K562 (cell line): ENCODE measurements at regions not wholly inside any gene's neighbourhood (a gene's known extent, or its start where the extent isn't known, plus 50 kb on each side); places are given as distances from the start of the nearest gene placed in this dataset.

Experiments used
- ATAC-seq: fragments of 200-7000 bp; cut with Tn5 transposase; 3 replicates; pipeline ENCODE4 v1.9.1; 2020; ENCODE audit warnings: moderate library complexity
- BruUV-seq: library from RNA; stranded (reverse); fragments of 400-500 nt; replicated peaks from 2 replicates; lab custom pipeline; 2021; lab: Mats Ljungman, UMichigan
- CTCF ChIA-PET: fragments of 300-600 bp; formaldehyde crosslinking; extraction: SDS; loops from one replicate; lab custom pipeline; 2021; ENCODE audit warnings: low intra/inter-chr PET ratio; lab: Yijun Ruan, JAX
- POLR2A ChIA-PET: fragments of 300-600, 350-650 bp; sonication (Branson Sonifier 250); formaldehyde crosslinking; extraction: SDS; loops from one replicate; lab custom pipeline; 2021; ENCODE audit warnings: antibody characterized with exemption, inconsistent platforms; lab: Yijun Ruan, JAX
- DNase-seq, 4 experiments: peaks; one replicate each; pipeline versions ENCODE4 v3.0.0 to v3.0.0-alpha.2; 2011 to 2018; ENCODE audit warnings: low spot score in 3 of 4, mixed read lengths in 3 of 4; ENCODE audit errors: extremely low read depth in 1 of 4
- FAIRE-seq: peaks from 2 replicates; lab custom pipeline; 2011; peaks lifted over from hg19 to GRCh38; lab: Jason Lieb, UNC
- H2AFZ ChIP-seq: 2 replicates; pipeline ENCODE4 v1.6.0; 2011; ENCODE audit warnings: low read depth, low read length, control low read depth, inconsistent platforms
- H3K27ac ChIP-seq: fragments of 200-600 bp; 3 replicates; pipeline ENCODE4 v1.8.0; 2011; ENCODE audit warnings: low read depth, mild to moderate bottlenecking, control low read depth, inconsistent platforms, low read length, moderate library complexity, mixed read lengths; ENCODE audit errors: extremely low read depth
- H3K27me3 ChIP-seq, 2 experiments: fragments of 300-600 bp in 1 of 2; 2 replicates in 1 of 2; 3 replicates in 1 of 2; pipeline versions ENCODE4 v1.6.0 to v1.8.0; 2011; ENCODE audit warnings: inconsistent platforms in 2 of 2, low read length in 2 of 2, mild to moderate bottlenecking in 1 of 2, mixed read lengths in 1 of 2, moderate library complexity in 1 of 2; ENCODE audit not compliant: control insufficient read depth in 2 of 2, insufficient read depth in 2 of 2
- H3K36me3 ChIP-seq: fragments of 300-600 bp; 3 replicates; pipeline ENCODE4 v1.8.0; 2011; ENCODE audit warnings: mild to moderate bottlenecking, low read length, inconsistent platforms; ENCODE audit not compliant: control insufficient read depth, insufficient read depth
- H3K4me1 ChIP-seq, 2 experiments: fragments of 200-600 bp in 1 of 2; replicated peaks in 1 of 2; 2 replicates in 1 of 2; 3 replicates in 1 of 2; pipeline versions ENCODE4 v1.5.1 to v1.8.0; 2011; ENCODE audit warnings: inconsistent platforms in 2 of 2, low read length in 2 of 2, mild to moderate bottlenecking in 1 of 2, mixed read lengths in 1 of 2, moderate library complexity in 1 of 2; ENCODE audit not compliant: control insufficient read depth in 2 of 2, insufficient read depth in 2 of 2
- H3K4me2 ChIP-seq: 2 replicates; pipeline ENCODE4 v1.6.1; 2011; ENCODE audit warnings: low read length, control low read depth, inconsistent platforms, mixed read lengths; ENCODE audit not compliant: insufficient read depth
- H3K4me3 ChIP-seq: fragments of 200-600 bp; sonication (generic), shearing (Covaris generic); 2 replicates; pipeline ENCODE4 v1.5.1; 2016; ENCODE audit warnings: control low read depth, inconsistent platforms
- H3K79me2 ChIP-seq: fragments of 200-600 bp; 3 replicates; pipeline ENCODE4 v1.8.0; 2011; ENCODE audit warnings: low read length, inconsistent platforms; ENCODE audit not compliant: control insufficient read depth, insufficient read depth
- H3K9ac ChIP-seq, 2 experiments: 2 replicates each; pipeline versions ENCODE4 v1.6.0 to v1.6.1; 2011; ENCODE audit warnings: low read depth in 2 of 2, low read length in 2 of 2, control low read depth in 1 of 2, inconsistent platforms in 1 of 2, mild to moderate bottlenecking in 1 of 2, mixed read lengths in 1 of 2; ENCODE audit not compliant: insufficient read depth in 1 of 2
- H3K9me1 ChIP-seq: one replicate; pipeline ENCODE4 v1.6.0; 2011; ENCODE audit warnings: inconsistent platforms, mild to moderate bottlenecking, low read length, moderate library complexity; ENCODE audit not compliant: control insufficient read depth, insufficient read depth
- H3K9me3 ChIP-seq: replicated peaks from 2 replicates; pipeline ENCODE4 v1.5.1; 2011; ENCODE audit warnings: low read depth, low read length, inconsistent platforms; ENCODE audit not compliant: control insufficient read depth, insufficient read depth
- H4K20me1 ChIP-seq: replicated peaks from 2 replicates; pipeline ENCODE4 v1.6.1; 2011; ENCODE audit warnings: low read length, inconsistent platforms, mixed read lengths; ENCODE audit not compliant: control insufficient read depth, insufficient read depth
- DACH1 ChIP-seq: fragments of 450-650 bp; IDR thresholded peaks from 2 replicates; pipeline ENCODE4 v1.6.1; 2018; ENCODE audit not compliant: partially characterized antibody
- GATAD2B ChIP-seq: fragments of 450-650 bp; IDR thresholded peaks from 2 replicates; pipeline ENCODE4 v1.6.1; 2017; ENCODE audit warnings: mild to moderate bottlenecking, borderline replicate concordance
- HOXB6 ChIP-seq: fragments of 250-450 bp; sonication (Bioruptor Pico); IDR thresholded peaks from 2 replicates; pipeline ENCODE4 v1.5.1; 2022; ENCODE audit warnings: mild to moderate bottlenecking, borderline replicate concordance
- KDM5B ChIP-seq: fragments of 200-600 bp; sonication (generic); IDR thresholded peaks from 2 replicates; pipeline ENCODE4 v1.6.1; 2012; ENCODE audit warnings: low read depth, mild to moderate bottlenecking, moderate library complexity, low read length, control low read depth, inconsistent platforms; ENCODE audit not compliant: insufficient replicate concordance
- TRIM24 ChIP-seq, 2 experiments: fragments of 450-650 bp; IDR thresholded peaks; 2 replicates each; pipeline ENCODE4 v1.6.1; 2016
- ZFP36 ChIP-seq: fragments of 150-350 bp; IDR thresholded peaks from 2 replicates; pipeline ENCODE4 v1.6.1; 2018; ENCODE audit warnings: low read length, low read depth; ENCODE audit not compliant: partially characterized antibody
- ZNF263 ChIP-seq: sonication (generic); formaldehyde crosslinking; IDR thresholded peaks from 2 replicates; pipeline ENCODE4 v1.8.0; 2022; ENCODE audit warnings: mild to moderate bottlenecking, missing genetic modification reagents, borderline replicate concordance
- ZSCAN32 ChIP-seq: fragments of 450-650 bp; formaldehyde crosslinking; IDR thresholded peaks from 2 replicates; pipeline ENCODE4 v1.4.0; 2020; ENCODE audit warnings: mild to moderate bottlenecking, moderate library complexity
- WGBS: fragments of 100-300 bp; shearing (Covaris generic); methylation state at CpG from one replicate; pipeline ENCODE4 v1.1.6; 2016; ENCODE audit warnings: low coverage, mixed read lengths; ENCODE audit not compliant: insufficient coverage; ENCODE audit errors: missing lambda C conversion rate; 5-methylcytosine and 5-hydroxymethylcytosine counted together
- in situ Hi-C: fragments of 300-500 bp; cut with MboI; formaldehyde crosslinking; loops from 4 replicates; pipeline ENCODE4 v1.15.0; 2018; ENCODE audit warnings: inconsistent platforms, mixed read lengths
- intact Hi-C: fragments of 100-400 bp; cut with micrococcal nuclease; formaldehyde crosslinking; loops from 2 replicates; pipeline ENCODE4 v1.14.2; 2022
- TF ChIP-seq, protein P1 (sequence below): sonication (generic); formaldehyde crosslinking; IDR thresholded peaks from 2 replicates; pipeline ENCODE4 v1.8.0; 2022; ENCODE audit warnings: mild to moderate bottlenecking, missing genetic modification reagents
- TF ChIP-seq, protein P2 (sequence below), 2 experiments: fragments of 450-650 bp; IDR thresholded peaks; 2 replicates each; pipeline ENCODE4 v1.6.1; 2016; ENCODE audit warnings: mild to moderate bottlenecking in 2 of 2, borderline replicate concordance in 1 of 2, low read depth in 1 of 2, moderate library complexity in 1 of 2
- TF ChIP-seq, protein P3 (sequence below): fragments of 250-450 bp; sonication (Bioruptor Pico); IDR thresholded peaks from 2 replicates; pipeline ENCODE4 v1.4.0; 2020
- TF ChIP-seq, protein P4 (sequence below): fragments of 250-450 bp; sonication (Bioruptor Pico); IDR thresholded peaks from 2 replicates; pipeline ENCODE4 v1.4.0; 2020; ENCODE audit warnings: mild to moderate bottlenecking, moderate library complexity

DNA sequence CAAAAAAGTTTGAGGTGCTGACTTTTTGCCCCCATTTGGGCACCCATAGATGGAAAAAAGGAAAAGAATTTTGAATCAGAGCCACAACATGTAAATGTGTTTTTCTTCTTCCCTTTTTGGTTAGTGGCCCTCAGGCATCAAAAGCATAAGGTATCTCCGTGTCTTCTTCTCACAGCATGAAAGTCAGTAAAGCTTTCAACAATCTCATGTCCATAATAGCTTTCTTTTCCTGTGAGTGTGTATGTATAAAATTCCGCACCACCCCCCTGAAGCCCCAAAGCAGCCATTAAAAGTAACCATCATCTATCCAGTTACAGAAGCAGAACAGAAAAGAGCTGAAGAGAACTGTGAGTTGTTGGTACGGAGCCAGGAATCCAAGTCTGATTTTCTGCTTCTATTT is 1539.7 kb upstream of the ACVR2A start:
- CTCF ChIA-PET: no interaction called here
- H4K20me1 ChIP-seq: no peaks in the 10 kb centered on the region
- no peaks in the 10 kb centered on the region; the same call in 1 of the 2 replicates for H3K9me3 ChIP-seq
- H3K4me1 ChIP-seq: no peaks in the 10 kb centered on the region
- BruUV-seq: no TSS peak
- no peak overlapping the region for H3K4me3 ChIP-seq
- H3K4me2 ChIP-seq: no peak overlapping the region
- H3K9me1 ChIP-seq: no peaks in the 10 kb centered on the region
- intact Hi-C loops (no loop called here), in situ Hi-C loops (no loop called here)
- ATAC-seq (no peak), FAIRE-seq (no peak), DNase-seq (no peak)
- H3K27ac ChIP-seq: no peak overlapping the region
- H2AFZ ChIP-seq: no peak overlapping the region
- no peaks in the 10 kb centered on the region for H3K79me2 ChIP-seq
- H3K36me3 ChIP-seq: no peaks in the 10 kb centered on the region
- WGBS: 0% methylated on average over 3 of the region's 3 CpGs
- H3K27me3 ChIP-seq: no peaks in the 10 kb centered on the region
- POLR2A ChIA-PET: no interaction called here
- H3K9ac ChIP-seq: no peak overlapping the region
- TF ChIP-seq GATAD2B: no peak
- TF ChIP-seq, protein P1, sequence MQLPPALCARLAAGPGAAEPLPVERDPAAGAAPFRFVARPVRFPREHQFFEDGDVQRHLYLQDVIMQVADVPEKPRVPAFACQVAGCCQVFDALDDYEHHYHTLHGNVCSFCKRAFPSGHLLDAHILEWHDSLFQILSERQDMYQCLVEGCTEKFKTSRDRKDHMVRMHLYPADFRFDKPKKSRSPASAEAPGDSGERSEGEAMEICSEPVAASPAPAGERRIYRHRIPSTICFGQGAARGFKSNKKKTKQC (CRISPR knock-in tag): no peak
- no peak for TF ChIP-seq DACH1
- TF ChIP-seq TRIM24 (IDR thresholded peaks at IDR 0.05): no peak
- TF ChIP-seq, protein P2, sequence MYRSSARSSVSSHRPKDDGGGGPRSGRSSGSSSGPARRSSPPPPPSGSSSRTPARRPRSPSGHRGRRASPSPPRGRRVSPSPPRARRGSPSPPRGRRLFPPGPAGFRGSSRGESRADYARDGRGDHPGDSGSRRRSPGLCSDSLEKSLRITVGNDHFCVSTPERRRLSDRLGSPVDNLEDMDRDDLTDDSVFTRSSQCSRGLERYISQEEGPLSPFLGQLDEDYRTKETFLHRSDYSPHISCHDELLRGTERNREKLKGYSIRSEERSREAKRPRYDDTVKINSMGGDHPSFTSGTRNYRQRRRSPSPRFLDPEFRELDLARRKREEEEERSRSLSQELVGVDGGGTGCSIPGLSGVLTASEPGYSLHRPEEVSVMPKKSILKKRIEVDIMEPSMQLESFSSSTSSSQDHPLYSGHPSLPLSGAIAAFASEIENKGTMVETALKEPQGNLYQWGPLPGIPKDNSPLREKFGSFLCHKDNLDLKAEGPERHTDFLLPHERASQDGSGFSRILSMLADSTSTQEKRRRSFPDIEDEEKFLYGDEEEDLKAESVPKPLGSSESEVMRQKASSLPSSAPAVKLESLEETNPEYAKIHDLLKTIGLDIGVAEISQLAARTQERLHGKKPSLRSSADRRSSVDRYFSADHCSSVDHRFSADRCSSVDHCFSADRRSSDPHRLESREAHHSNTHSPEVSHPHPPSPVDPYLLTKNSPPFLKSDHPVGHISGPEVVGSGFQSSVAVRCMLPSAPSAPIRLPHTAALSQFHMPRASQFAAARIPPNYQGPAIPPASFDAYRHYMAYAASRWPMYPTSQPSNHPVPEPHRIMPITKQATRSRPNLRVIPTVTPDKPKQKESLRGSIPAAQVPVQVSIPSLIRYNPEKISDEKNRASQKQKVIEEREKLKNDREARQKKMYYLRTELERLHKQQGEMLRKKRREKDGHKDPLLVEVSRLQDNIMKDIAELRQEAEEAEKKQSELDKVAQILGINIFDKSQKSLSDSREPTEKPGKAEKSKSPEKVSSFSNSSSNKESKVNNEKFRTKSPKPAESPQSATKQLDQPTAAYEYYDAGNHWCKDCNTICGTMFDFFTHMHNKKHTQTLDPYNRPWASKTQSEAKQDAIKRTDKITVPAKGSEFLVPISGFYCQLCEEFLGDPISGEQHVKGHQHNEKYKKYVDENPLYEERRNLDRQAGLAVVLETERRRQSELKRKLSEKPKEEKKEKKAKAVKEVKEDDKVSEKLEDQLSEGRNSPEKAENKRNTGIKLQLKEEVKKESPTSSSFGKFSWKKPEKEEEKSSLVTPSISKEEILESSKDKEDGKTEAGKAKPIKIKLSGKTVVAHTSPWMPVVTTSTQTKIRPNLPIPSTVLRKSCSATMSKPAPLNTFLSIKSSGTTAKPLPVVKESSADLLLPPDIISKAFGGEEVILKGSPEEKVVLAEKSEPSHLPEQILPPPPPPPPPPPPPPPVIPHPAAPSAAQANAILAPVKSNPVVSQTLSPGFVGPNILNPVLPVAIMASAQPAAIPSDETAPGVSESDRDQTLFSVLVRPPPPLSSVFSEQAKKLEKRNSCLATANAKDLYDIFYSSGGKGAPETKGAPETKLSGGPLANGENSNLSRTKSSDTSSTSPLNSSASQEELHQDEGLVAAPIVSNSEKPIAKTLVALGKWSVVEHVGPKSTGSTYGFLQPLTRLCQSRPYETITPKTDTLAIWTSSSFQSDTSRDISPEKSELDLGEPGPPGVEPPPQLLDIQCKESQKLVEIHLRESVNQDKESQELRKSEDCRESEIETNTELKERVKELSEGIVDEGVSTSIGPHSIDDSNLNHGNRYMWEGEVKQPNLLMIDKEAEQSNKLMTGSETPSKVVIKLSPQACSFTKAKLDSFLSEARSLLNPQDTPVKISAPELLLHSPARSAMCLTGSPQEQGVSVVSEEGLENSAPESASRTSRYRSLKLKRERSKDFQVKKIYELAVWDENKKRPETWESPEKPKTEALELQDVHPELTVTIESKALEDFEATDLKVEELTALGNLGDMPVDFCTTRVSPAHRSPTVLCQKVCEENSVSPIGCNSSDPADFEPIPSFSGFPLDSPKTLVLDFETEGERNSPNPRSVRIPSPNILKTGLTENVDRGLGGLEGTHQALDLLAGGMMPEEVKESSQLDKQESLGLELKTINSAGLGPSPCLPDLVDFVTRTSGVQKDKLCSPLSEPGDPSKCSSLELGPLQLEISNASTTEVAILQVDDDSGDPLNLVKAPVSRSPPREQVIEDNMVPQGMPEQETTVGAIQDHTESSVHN (IDR thresholded peaks at IDR 0.05; ENCODE audit: borderline replicate concordance in 1 of 2, low read depth in 1 of 2): no peak
- no peak for TF ChIP-seq ZSCAN32 (CRISPR knock-in tag)
- TF ChIP-seq, protein P3, sequence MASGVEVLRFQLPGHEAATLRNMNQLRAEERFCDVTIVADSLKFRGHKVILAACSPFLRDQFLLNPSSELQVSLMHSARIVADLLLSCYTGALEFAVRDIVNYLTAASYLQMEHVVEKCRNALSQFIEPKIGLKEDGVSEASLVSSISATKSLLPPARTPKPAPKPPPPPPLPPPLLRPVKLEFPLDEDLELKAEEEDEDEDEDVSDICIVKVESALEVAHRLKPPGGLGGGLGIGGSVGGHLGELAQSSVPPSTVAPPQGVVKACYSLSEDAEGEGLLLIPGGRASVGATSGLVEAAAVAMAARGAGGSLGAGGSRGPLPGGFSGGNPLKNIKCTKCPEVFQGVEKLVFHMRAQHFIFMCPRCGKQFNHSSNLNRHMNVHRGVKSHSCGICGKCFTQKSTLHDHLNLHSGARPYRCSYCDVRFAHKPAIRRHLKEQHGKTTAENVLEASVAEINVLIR: no peak
- TF ChIP-seq KDM5B: no peak
- TF ChIP-seq, protein P4, sequence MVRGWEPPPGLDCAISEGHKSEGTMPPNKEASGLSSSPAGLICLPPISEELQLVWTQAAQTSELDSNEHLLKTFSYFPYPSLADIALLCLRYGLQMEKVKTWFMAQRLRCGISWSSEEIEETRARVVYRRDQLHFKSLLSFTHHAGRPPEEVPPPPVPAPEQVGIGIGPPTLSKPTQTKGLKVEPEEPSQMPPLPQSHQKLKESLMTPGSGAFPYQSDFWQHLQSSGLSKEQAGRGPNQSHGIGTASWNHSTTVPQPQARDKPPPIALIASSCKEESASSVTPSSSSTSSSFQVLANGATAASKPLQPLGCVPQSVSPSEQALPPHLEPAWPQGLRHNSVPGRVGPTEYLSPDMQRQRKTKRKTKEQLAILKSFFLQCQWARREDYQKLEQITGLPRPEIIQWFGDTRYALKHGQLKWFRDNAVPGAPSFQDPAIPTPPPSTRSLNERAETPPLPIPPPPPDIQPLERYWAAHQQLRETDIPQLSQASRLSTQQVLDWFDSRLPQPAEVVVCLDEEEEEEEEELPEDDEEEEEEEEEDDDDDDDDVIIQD: no peak
- no peak for TF ChIP-seq ZFP36
- no peak for TF ChIP-seq ZNF263 (CRISPR knock-in tag)
- no peak for TF ChIP-seq HOXB6 (CRISPR knock-in tag)
